ENCODE measurements at regions not wholly inside any gene's neighbourhood (a gene's known extent, or its start where the extent isn't known, plus 50 kb on each side); places are given as distances from the start of the nearest gene placed in this dataset.

GRCh38 chr6:108739496-108740330, 108.5 kb upstream of the ARMC2 start:
- Histone ChIP-seq H3K4me2 (ENCODE audit: low read length) (no peak overlapping the region), H3K4me1 (ENCODE audit: insufficient read depth, low read length, severe bottlenecking) (peaks cover 1% of the 10 kb centered on the region), H3K79me2 (ENCODE audit: insufficient read depth, low read length) (no peaks in the 10 kb centered on the region), H3K4me3 (ENCODE audit: low read depth, low read length, poor library complexity, severe bottlenecking) (no peak overlapping the region), H3K9ac (ENCODE audit: low read length) (no peak overlapping the region), H3K9me2 (ENCODE audit: low read depth, low read length) (no peaks in the 10 kb centered on the region), H2AFZ (ENCODE audit: low read length) (no peak overlapping the region), H3K27me3 (ENCODE audit: insufficient read depth, low read length) (no peaks in the 10 kb centered on the region), H3F3A (ENCODE audit: insufficient read depth, low read length) (no peaks in the 10 kb centered on the region), H4K20me1 (ENCODE audit: insufficient read depth, low read length) (no peaks in the 10 kb centered on the region), H3K9me3 (ENCODE audit: low read length) (no peaks in the 10 kb centered on the region), H3K27ac (ENCODE audit: low read depth, low read length, poor library complexity, severe bottlenecking) (no peak overlapping the region), H3K36me3 (ENCODE audit: insufficient read depth, low read length) (no peaks in the 10 kb centered on the region)
- no peak for TF ChIP-seq CTCF (IDR thresholded peaks at IDR 0.05; ENCODE audit: low read length)
- TF ChIP-seq EZH2 (IDR thresholded peaks at IDR 0.05; ENCODE audit: borderline replicate concordance, low read length) = no peak

- Histone ChIP-seq H3K36me3 (ENCODE audit: insufficient read depth, low read length) (no peaks in the 10 kb centered on the region), H3F3A (ENCODE audit: insufficient read depth, low read length) (no peaks in the 10 kb centered on the region), H3K4me1 (ENCODE audit: insufficient read depth, low read length, severe bottlenecking) (no peaks in the 10 kb centered on the region), H2AFZ (ENCODE audit: low read length) (no peak overlapping the region), H3K9ac (ENCODE audit: low read length) (no peak overlapping the region), H3K27me3 (ENCODE audit: insufficient read depth, low read length) (no peaks in the 10 kb centered on the region), H3K9me3 (ENCODE audit: low read length) (no peaks in the 10 kb centered on the region), H3K27ac (ENCODE audit: low read depth, low read length, poor library complexity, severe bottlenecking) (no peak overlapping the region), H3K9me2 (ENCODE audit: low read depth, low read length) (no peaks in the 10 kb centered on the region), H4K20me1 (ENCODE audit: insufficient read depth, low read length) (no peaks in the 10 kb centered on the region), H3K4me2 (ENCODE audit: low read length) (no peak overlapping the region), H3K4me3 (ENCODE audit: low read depth, low read length, poor library complexity, severe bottlenecking) (no peak overlapping the region), H3K79me2 (ENCODE audit: insufficient read depth, low read length) (no peaks in the 10 kb centered on the region)
- TF ChIP-seq EZH2 (IDR thresholded peaks at IDR 0.05; ENCODE audit: borderline replicate concordance, low read length) (no peak), CTCF (IDR thresholded peaks at IDR 0.05; ENCODE audit: low read length) (no peak)
Measured at GRCh38 chr6:108741331-108741989, 106.8 kb upstream of the ARMC2 start.

- Histone ChIP-seq H3K4me1 (ENCODE audit: insufficient read depth, low read length, severe bottlenecking) (no peaks in the 10 kb centered on the region), H3K9ac (ENCODE audit: low read length) (no peak overlapping the region), H3K9me2 (ENCODE audit: low read depth, low read length) (no peaks in the 10 kb centered on the region), H3K79me2 (ENCODE audit: insufficient read depth, low read length) (no peaks in the 10 kb centered on the region), H3K4me3 (ENCODE audit: low read depth, low read length, poor library complexity, severe bottlenecking) (no peak overlapping the region), H2AFZ (ENCODE audit: low read length) (no peak overlapping the region), H3K27ac (ENCODE audit: low read depth, low read length, poor library complexity, severe bottlenecking) (no peak overlapping the region), H3K27me3 (ENCODE audit: insufficient read depth, low read length) (no peaks in the 10 kb centered on the region), H3K36me3 (ENCODE audit: insufficient read depth, low read length) (no peaks in the 10 kb centered on the region), H3F3A (ENCODE audit: insufficient read depth, low read length) (no peaks in the 10 kb centered on the region), H4K20me1 (ENCODE audit: insufficient read depth, low read length) (no peaks in the 10 kb centered on the region), H3K4me2 (ENCODE audit: low read length) (no peak overlapping the region), H3K9me3 (ENCODE audit: low read length) (no peaks in the 10 kb centered on the region)
- TF ChIP-seq CTCF (IDR thresholded peaks at IDR 0.05; ENCODE audit: low read length) (no peak), EZH2 (IDR thresholded peaks at IDR 0.05; ENCODE audit: borderline replicate concordance, low read length) (no peak)
Measured at GRCh38 chr6:108742041-108742440, 106.2 kb upstream of the ARMC2 start.

All from OCI-LY1 (cell line).